Fibroblast of skin of left quadriceps (primary cell): ENCODE measurements at regions not wholly inside any gene's neighbourhood (a gene's known extent, or its start where the extent isn't known, plus 50 kb on each side); places are given as distances from the start of the nearest gene placed in this dataset.
"Not testable (repeated sequence)": the region's sequence is repeated elsewhere in the genome, so short reads cannot be mapped to it uniquely, and the experiment has no call there.

ENCODE experiments used
- DNase-seq, 2 experiments: peaks; one replicate each; pipeline ENCODE4 v3.0.0-alpha.2; 2013; ENCODE audit warnings: low read depth in 2 of 2

DNA sequence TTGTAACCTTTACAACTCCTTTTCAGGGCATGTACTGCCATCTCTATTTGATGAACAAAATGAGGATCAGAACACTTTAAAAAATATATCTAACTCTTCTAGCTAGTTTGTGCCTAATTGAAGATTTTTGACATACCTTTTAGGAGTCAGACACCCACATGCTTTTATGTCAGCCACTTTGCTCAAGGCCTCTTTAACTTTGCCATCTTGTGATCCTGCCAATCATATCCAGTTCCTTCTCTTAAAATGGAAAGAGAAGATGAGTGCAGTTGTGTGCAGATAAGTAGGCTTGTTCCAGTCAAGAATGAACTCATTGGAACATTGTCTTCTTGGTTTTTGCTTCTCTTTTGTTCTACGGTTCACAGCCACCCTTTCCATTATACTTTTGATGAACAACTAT lies 425.6 kb upstream of the TNC start:
- DNase-seq = no peak

DNA sequence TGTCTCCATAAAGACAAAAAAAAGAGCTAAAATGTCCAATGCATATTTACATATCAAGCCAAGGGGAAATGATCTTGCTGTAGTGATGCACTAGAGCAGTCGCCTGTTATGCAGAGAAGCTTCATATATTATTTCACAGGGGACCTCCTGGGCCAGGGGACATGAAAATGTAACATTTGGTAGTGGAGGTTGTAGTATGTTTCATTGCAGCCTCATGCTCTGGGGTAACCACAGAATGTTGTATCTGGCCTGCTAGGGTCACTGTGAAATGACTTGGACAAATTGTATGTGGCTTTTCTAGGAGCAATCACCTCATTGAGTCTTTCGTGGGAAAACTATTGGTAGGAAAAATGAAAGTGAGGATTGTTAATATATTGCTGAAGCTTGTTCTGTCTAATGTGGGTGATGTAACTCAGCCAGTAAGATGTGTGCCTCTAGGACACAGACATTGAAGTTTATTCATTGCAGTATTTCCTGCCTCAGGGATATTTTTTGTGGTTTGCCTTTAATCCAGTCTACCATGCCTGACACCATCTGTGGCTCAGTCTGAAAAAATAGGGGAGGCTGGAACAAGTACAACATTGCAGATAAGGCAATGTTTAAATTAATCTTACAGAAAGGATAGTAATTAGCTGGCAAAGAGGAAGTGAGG lies 430.8 kb upstream of the TNC start:
- DNase-seq = peak; percentile 62

DNA sequence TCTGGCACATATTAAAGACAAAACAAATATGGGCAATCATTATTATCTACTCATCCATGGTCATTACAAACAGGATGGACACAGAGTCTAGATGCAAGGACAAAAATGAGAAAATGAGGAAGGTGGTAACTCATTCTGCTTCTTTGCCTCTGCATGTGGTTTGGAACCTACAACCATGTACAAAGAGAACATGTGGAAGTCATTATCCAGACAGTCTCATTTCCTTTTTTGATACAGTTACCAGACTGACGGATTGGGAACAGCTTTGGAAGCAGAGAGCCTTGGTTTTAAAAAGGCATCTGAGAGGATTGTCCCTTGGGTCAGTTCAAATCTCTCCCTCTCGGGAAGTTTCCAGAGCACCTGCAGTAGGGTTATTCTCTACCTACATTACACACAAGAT lies 433.4 kb upstream of the TNC start:
- DNase-seq = peak; percentile 62 to 67

DNA sequence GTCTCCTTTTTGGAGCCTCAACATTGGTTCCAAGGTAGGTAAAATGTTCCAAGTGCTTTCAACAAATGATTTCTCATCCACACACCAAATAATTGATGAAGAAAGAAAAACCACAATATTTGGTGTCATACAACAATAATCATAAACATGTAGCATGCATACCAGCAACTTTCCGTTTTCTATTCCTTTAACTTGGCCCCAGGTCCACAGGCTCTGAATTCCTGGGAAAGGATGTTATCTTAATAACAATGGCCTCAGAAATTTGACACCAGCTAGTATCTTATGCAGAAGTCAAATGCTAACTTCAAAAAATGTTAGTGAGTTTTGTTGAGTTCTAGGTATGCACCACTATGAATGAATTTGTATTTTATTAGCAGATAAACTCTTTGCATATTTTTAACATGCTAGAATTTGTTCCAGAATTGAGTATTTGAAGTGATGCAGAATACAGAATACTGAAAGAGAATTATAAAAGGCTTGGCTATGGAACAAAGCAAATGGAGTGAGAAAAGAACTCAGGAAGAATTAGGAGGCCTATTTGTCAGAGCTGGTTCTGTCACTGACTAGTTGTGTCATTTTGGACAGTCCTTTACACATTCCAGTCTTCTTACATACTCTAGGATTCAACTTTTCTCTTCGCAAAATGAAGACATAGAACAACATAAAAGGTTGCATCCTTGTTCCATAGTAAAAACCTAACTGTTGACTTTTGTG lies 435.3 kb upstream of the TNC start:
- DNase-seq = peak in 1 of 2 experiments; percentile 39

DNA sequence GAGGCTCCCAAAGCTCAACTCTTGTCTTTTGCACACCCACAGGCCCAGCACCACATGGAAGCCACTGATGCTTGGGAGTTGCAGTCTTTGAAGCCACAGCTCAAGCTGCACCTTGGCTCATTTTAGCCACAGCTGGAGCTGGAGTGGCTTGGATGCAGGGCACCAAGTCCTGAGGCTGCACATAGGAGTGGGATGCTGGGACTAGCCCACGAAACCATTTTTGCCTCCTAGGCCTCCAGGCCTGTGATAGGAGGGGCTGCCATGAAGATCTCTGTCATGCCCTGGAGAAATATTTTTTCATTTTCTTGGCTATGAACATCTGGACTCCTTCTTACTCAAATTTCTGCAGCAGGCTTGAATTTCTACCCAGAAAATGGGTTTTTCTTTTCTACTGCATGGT lies 438.5 kb upstream of the TNC start:
- no peak for DNase-seq

DNA sequence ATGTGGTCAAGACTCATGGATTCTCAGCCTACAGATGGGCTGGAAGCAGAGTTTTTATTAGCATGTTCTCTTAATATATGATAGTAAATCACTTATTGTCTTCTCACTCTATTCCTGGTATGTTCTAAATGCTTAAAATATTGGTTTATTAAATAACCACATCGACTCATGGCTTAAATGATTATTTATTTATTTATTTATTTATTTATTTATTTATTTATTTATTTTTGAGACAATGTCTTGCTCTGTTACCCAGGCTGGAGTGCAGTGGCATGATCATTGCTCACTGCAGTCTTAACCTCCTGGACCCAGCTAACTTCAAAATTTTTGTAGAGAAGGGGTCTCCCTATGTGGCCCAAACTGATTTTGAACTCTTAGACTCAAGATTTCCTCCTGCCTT lies 457.2 kb upstream of the TNC start:
- no peak for DNase-seq

DNA sequence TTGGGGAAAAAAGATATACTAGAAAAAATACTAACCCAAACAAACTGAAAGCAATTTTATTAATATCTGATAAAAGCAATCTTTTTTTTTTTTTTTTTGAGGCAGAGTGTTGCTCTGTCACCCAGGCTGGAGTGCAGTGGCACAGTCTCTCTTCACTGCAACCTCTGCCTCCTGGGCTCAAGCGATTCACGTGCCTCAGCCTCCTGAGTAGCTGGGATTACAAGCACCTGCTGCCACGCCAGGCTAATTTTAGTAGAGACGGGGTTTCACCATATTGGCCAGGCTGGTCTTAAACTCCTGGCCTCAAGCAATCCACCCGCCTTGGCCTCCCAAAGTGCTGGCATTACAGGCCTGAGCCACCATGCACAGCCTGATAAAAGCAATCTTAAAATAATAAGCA lies 467.5 kb upstream of the TNC start:
- DNase-seq = not testable (repeated sequence)

DNA sequence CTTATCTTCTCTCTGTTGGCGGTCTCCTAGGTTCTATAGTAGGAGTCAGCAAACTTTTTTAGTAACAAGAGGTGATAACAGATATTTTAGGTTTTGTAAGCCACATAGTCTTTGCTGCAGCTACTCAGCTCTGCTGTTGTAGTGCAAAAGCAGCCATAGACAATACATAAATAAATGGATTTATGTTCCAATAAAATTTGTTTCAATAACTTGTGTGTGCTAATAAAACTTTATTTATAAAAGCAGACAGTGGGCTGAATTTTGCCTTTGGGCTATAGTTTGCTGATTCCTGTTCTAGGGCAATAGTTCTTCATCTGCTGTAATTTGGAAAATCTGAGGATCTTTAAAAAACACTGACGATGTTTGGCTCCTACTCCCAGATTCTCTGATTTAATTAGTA lies 469.4 kb upstream of the TNC start:
- no peak for DNase-seq

DNA sequence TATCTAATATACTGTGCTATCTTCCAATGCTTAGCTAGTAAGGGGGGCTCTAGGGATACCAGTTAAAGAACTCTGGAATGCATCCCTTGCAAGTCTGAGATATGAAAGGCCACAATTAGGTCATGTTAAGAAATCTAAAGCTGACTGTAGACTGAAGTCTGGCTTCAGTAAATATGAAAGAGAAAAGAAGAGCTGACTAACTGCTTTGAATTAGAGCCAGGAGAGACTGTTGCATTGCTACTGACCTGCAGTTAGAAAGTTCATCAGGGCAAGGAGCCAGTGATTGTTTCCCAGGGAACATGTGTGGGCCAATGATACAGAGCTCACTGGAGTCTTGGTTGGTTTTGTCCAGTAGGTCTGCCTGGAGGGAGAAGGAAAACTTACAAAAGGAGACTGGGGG lies 472.1 kb upstream of the TNC start:
- peak; percentile 84 to 85 for DNase-seq

DNA sequence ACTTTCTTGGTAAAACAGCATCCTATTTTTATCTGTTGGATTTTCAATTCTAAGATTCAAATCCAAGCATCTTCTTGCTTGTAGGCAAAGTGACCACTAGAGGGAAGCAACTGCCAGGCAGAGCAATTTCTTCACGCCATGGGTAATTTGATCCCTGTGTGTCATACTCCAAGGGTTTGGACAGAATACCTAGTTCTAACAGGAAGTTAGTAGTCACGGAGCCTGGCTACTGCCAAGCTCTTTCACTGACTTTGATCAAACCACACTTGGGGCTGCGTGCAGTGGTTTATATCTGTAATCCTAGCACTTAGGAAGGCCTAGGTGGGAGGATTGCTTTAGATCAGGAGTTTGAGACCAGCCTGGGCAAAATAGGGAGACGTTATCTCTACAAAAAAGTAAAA lies 473.6 kb upstream of the TNC start:
- DNase-seq = peak; percentile 98

DNA sequence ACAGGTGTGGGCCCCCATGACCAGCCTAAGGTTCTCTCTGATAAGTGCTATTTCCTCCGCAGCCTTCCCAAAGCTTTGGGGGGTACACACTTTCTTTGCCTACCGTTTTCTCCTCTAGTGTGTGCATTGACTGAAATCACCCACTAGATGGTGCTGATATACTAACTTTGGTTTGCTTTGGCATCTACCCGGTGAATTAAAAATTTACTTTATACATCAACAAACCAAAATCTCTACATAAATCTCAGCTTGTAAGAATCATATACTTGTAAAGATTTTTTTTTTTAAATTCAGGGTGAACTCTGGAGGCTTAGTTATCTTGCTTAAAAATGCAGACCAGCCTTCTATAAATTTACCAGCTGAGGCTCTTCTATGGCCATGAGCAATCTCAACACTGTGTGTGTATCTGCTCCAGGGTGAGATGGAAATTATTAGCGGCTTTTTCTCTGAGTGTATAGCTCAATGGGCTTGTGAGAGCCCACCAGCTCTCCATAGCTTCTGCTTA lies 475.7 kb upstream of the TNC start:
- DNase-seq = peak; percentile 69 to 74

DNA sequence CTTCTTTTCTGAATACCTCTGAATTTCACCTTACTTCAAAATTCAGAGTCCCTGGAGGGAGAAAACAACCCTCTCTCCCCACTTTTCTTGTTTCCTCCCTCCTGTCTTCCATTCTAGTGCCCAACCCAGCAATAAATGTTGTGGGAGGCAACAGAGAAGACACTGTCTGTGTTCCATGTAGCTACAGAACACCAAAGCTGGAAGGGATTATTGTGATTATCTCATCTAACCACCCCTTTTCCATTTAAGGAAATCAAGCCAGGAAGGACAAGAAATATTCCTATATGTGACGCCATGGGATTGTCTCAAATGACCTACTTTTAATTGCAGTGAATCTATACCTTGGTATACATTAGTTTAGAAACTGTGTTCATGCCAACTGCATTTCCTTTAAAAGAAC lies 476.6 kb upstream of the TNC start:
- DNase-seq = peak; percentile 72 to 75

DNA sequence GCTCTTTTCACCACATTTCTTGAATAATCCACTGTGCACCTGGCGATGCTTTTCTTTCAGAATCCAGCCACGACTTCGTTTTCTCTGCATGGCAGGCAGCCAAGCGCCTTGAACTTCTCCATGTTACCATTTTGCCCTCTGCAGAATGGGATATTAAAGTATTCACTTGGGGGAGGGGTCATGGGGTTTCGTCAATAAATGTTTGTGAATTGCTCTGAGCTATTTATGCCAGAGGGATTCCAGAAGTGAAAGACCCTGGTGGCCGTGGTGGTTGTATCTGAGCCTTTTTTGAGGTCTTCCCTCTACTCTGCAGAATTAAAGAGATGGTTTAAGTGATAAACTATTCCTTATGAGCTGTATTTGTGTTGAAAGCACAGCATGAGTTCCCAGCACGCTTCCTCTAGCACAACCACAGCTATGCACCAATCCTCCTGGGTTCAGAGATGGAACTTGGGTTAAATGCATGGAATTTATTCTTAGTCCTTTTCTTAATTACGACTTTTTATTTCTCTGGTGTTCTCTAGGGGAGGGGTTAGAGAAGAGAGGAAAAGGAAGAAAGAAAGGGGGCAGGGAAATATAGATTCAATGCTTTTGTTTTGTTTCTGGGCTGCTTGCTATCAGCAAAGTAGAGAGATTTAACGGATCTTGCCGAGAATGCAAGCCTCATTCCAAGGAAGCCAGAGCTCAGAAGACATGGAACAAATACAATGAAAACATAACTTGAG lies 478.2 kb upstream of the TNC start:
- DNase-seq = peak; percentile 99

DNA sequence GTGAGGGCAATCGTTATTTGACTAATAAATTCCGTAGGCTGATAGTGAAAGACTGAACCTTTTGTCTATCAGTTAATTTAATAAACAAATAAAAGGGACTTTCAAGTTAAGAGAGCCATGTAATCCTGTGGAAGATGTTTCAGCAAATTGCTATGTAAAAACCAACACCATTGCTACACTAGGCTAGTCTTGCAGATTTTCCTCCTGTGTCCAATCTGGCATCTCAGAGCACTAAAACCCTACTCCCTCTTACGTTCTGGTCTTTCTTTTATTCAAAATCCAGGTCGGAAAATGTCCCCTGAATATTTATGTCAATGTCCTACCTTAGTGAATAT lies 478.8 kb upstream of the TNC start:
- no peak for DNase-seq

DNA sequence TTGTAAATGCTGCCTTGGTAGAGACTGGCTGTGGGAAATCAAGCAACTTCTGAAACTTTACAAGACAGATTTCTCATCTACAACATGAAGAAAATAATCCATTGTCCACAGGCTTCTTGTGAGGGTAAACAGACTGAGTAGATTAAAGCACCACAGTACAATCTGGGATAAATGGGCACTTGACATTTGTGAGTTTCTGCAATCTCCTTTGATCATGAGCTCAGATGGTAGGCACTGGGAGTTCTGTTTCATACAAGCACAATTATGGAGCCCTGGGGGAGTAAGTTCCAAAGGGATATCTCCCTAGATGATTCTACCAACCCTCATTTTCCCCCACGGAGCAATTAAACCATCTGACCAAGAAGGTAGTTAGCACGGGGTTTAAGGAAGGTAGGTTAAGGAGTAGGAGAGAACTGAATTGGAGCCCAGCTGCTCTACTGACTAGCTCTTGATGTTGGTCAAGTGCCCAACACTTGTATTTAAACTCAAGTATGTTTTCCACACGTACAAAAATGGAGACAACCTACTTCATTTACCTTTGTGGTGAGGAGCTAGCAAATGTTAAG lies 479.5 kb upstream of the TNC start:
- DNase-seq = no peak

DNA sequence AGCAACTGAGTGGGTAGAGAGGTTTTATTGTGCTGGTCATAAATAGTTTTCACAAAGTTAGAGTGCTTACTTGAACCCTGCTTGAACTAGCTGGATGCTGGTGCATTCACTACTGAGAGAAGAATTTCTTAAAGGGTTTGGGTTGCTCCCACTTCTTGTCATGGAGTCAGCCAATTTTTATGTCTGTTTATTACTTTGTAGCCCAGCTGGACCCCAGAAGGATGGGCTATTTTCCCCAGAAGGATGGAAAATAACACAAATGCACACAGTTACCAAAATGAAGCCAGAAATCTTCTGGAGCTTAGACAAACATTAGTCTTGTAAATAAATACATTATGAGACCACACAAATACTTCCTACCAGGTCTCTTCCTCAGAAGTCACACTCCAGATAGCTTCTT lies 480.8 kb upstream of the TNC start:
- no peak for DNase-seq

DNA sequence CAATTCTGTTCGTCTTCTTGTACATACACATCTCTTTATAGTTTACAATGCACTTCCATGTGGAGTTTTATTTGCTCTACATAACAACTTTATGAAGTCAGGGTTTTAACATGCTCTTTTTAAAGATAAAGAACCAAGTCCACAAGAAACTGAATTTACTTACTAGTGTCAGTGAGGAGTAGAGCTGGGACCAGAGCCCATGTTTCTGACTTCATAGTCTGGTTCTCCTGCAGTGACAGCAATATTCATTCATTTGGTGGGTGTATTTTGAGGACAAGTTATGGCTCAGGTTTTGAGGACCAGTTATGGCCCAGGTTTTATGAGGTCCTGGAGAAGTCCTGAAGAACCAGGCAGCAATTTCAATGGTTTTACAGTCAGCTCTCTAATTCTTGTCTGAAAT lies 481.9 kb upstream of the TNC start:
- DNase-seq = no peak

DNA sequence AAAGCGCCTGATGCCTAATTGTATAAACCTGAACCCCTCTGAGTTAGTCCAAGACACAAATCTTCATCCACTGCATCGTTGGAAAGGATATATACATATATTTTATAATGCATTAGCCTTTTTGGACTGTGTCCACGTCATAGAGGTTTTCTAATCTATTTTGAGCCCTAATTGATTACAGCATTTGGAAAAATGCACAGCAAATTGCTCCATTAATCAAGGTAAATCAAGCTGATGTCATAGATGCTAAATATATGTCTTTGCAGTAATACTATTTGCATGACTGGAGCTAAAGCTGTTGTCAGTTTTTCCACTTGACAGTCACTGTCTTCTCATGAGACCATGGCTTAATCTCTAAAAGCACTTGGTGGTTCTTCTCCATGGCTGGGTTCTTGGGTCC lies 483.5 kb upstream of the TNC start:
- peak; percentile 77 to 79 for DNase-seq

DNA sequence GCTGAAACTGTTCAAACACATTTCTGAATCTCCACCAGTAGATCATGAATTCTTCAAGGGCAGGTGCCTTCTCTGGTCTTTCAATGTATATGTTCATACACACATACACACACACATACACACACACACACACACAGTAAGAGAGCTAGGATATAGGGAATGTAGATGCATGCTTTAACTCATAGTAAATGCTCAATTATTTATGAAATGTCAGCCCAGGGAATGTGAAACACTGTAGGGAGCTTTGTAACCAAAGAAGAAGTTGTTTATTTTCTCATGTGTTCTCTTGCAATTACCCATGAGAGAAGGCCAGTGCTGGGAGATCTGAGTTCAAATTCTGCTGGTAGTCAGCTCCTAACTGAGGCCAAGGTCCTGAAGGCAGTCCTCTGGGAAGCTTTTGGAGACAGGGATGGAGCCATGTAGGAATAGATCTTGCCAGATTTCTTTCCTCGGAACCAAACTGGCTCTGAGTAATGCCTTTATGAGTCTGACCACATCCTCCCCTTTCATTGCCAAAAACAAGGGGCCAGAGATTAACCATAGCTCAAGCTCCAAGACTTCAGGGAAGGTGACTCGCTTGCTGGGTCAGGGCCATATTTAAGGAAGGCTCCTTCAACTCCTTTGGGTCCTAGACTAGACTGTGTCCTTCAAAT lies 487.0 kb upstream of the TNC start:
- DNase-seq = peak; percentile 96

DNA sequence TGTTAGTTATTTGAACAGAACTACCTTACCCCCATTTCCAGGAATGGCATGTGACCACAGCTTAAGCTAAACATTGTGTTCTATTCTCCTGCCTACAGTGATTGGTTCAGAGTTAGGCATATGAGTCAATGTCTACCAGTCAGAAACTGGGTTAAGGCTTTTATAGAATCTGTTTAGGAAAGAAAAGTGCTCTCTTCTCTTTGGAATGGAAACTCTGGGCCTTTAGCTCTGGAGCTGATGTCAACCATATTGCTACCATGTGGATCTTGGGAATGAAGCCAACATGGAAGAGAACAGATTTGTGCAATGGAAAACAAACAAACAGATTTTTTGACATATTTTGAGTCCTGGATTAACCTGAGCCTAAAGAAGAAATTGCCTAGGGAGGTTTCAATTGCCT lies 488.9 kb upstream of the TNC start:
- no peak for DNase-seq

DNA sequence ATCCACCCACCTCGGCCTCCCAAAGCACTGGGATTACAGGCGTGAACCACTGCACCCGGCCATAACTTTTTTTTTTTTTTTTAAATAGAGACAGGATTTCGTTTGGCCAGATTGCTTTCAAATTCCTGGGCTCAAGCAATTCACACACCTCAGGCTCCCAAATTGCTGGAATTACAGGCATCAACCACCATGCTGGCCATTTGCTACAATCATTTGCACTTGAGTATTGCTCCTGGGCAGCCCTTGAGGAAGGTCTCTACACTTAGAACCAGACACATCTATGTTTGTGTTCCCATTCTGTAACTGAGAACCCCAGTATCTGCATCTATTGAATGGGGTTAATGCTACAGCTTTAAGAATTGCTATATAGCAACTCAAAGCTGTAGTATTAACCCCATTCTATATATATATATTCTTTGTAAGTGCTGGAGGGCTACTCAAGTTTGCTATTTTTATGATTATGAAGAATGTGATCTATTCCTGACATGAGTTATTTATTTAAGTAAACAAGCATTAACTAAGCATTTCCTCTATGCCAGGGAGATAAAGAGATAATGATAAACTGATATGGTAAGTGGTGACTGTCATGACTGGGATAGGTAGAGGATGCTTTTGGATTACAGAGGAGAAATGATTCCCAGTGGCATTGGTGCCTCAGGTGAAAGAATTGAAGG lies 496.5 kb upstream of the TNC start:
- no peak for DNase-seq

DNA sequence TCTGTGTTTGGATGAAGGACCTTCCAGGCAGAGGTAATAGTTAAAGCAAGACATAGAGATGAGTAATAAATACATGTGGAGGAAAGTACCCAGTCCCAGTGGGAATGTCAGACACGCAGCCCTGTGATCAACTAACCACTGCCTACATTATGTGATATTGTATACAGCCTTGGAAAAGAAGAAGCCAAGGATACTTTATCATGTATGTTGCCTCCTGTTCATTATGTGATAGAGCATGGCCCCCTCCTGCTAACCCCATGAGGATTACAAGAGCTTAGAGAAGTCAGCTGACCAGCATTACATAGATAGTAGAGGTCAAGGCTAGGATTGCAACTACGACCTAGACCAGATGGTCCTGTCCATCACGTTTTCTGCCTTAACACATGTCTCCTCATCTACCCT lies 497.0 kb upstream of the TNC start:
- DNase-seq = no peak
